ENCODE measurements at regions not wholly inside any gene's neighbourhood (a gene's known extent, or its start where the extent isn't known, plus 50 kb on each side); places are given as distances from the start of the nearest gene placed in this dataset.

- no peak for TF ChIP-seq POLR2A (IDR thresholded peaks at IDR 0.05)
- no peak for TF ChIP-seq CTCF (IDR thresholded peaks at IDR 0.05)
Measured at GRCh38 chr5:17846496-17846895, 212.2 kb downstream of the TAF11L14 start.

All from Peyer's patch (tissue), 4 donors.